GM18909 (cell line): ENCODE measurements at regions not wholly inside any gene's neighbourhood (a gene's known extent, or its start where the extent isn't known, plus 50 kb on each side); places are given as distances from the start of the nearest gene placed in this dataset.

Source experiments
- ATAC-seq: cut with Tn5 transposase; IDR thresholded peaks from one replicate; pipeline ENCODE4 v1.9.1; 2021; ENCODE audit warnings: mild to moderate bottlenecking; ENCODE audit not compliant: unreplicated experiment, poor library complexity

DNA sequence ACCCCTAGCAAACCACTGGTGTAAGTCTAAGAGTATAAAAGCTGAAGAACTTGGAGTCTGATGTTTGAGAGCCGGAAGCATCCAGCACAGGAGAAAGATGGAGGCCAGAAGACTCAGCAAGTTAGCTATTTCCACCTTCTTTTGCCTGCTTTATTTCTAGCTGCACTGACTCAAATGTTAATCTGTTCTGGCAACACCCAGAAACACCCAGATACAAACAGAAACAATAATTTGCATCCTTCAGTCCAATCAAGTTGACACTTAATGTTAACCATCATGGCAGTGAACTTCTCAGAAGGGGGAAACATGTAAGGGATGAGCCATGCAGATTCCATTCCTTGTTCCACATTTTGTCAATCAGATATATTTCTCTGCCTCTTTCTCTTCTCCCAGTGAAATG is 101.8 kb upstream of the FERD3L start:
- no peak for ATAC-seq

DNA sequence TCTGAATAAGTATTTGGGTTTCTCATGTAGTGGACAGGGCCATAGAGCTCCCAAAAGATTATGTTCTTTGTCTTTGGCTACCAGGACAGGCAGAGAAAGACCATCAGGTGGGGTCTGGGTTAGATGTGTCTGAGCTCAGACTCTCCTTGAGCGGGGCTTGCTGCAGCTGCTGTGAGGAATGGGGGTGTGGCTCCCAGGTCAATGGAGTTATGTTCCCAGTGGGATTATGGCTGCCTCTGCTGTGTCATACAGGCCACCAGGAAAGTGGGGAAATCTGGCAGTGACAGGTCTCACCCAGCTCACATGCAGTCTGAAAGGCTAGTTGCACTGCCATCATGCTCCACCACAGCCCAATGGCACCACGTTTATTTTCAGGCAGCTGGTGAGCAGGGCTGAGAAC is 97.0 kb upstream of the FERD3L start:
- ATAC-seq: no peak

DNA sequence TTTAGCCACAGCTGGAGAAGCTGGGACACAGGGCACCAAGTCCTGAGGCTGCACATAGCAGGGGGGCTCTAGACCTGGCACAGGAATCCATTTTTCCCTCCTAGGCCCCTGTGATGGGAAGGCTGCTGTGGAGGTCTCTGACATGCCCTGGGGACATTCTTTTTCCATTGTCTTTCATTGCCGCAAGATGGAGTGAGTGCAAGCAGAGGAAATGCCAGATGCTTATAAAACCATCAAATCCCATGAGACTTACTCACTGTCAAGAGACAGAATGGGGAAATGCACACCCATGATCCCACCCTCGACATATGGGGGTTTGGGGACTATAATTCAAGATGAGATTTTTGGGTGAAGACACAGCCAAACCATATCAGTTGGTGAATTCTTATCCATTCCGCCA is 94.7 kb upstream of the FERD3L start:
- no peak for ATAC-seq

DNA sequence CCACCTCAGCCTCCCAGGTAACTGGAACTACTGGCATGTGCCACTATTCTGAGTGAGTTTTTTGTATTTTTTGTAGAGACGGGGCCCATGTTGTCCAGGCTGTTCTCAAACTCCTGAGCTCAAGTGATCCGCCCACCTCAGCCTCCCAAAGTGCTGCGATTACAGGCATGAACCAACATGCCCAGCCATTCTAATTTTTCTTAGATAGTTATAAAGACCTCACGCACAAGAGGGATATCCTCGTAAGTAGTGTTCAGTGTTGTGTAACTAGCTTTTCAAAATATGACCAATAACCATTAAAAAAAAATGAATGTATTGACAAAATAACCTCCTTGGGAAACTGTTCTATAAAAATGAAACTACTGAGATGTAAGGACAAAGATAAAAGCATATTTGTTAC is 90.5 kb upstream of the FERD3L start:
- no peak for ATAC-seq

DNA sequence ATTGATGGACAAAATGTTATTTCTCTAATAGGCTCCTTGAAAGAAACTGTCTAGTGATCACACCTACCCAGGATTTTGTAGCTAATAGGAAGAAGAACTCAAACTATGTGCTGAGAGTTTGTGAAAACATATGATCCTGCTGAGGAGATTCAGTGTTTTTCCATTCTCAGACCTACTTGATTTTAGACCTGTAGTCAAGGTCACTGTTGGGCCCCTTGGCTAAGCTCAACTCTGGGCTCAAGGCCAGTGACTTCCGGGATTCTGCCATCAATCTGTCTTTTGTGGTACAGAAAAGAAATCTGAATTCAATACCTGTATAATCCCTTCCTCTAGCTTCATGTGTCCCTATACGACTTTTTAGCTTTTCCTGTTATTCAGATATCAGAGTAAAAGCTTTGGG is 79.7 kb upstream of the FERD3L start:
- ATAC-seq: no peak

DNA sequence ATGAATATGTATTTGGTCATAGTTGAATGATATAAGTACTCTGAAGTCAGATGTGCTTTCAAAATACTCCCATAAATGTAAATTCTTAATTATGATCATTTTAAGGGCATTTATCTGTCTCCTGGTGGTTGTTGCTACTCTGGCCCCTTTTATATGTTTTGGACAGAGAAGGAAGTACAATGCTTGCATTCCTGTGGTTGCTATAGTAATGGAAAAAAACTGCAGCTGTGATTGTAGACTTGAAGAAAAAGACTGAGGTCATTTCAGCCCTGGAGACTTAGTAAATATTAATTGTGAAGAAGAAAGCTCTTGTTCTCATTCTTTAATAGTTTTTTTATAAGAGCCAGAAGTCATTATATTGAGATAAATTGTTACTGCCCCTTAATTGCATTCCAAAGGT is 70.2 kb upstream of the FERD3L start:
- ATAC-seq: no peak

DNA sequence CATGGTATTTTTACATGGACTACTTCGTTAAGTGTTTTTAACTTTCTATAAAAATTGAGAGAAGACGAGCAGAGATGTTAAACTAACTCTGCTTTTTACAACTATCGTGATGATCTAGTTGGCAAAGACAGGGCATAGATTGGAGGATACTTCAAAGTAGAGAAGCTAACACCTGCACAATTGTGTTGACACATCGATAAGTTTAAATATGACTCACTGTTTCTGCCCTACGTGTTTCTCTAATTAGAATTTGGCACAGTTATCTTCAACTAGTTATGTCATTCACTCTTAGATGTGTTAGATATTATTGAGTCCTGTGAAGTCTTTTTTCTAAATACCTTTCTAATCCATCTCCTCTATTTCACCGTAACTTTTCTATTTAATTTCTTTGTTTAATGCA is 68.5 kb upstream of the FERD3L start:
- no peak for ATAC-seq

DNA sequence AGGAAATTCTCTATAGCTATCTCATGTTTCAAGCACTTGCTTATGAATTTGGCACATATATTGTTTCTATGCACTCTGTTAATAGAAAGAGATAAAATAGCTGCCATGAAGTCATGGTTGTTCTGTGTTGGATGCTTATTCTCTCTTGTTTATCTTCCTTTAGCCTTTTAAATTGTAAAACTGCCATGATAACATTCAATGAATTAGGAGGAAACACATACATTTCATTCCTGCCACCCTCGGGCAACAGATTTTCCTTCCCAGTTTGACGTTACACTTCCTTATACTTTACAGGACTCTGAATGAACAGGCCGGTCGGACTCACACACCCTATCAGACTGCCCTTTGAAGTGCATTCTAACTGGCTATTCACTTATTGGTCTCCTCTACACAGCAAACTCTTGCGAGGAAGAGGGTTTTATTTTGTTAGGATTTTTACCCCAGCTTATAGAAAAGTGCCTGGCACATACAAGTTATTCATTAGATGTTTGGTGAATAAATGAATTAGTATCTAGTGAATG is 65.7 kb upstream of the FERD3L start:
- no peak for ATAC-seq

DNA sequence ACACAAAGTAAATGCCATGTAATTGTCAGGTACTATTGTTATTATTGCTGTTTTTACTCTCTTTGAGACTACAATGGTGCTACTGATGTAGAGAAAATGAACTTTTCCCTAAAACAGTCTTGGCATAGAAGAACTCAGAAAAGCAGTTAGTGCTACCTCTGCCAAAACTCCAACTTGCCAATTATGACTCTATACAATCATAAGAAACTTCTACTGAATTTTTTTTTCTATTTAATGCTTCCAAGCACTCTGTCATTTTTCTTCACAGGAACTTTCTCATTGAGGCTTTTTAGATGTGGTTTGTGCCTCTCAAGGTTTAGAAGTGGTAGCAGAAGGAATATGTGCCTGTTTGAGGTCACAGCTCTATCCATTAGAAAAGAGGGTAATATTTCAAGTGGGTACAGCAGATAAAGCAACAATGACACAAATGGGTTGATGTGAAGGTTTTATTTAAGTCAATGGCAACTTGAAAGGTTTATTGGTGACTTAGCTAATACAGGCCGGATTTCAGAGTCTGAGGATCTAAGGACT is 64.0 kb upstream of the FERD3L start:
- no peak for ATAC-seq

DNA sequence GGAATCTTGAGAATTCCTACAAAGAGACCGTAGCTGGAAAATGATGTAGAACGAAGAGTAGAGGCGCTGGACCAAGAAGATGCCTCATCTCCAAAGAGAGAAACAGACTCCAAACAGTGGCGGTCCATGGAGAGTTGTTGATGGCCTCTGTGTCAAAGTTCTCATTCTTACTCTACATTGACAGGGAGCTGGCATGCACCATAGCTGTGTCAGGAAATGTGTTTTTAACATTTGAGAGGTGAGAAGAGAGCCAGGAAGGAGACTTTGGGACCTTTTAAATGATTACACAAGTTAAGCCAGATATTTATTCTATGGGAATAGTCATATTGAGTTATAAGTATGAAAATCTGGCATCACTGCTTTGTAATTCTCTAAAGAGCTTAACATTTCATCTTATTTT is 61.5 kb upstream of the FERD3L start:
- no peak for ATAC-seq

DNA sequence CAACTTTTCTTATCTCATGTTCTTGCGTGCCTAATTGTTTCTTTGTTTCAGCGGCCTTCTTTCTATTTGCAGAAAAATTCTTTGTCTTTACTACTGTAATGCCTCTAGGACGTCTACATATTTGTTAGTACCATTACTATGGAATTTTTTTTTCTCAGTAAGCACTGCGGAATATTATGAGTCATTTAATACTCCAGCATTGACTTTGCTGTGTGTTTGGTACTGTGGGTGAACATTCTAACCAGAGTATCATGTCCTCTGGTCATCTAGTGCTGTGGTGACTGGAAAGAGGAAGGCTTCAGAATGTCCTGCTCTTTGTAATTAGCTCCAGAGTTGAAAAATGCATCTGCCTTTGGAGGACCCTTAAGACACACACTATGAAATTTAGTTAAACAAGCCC is 58.5 kb upstream of the FERD3L start:
- ATAC-seq: no peak

DNA sequence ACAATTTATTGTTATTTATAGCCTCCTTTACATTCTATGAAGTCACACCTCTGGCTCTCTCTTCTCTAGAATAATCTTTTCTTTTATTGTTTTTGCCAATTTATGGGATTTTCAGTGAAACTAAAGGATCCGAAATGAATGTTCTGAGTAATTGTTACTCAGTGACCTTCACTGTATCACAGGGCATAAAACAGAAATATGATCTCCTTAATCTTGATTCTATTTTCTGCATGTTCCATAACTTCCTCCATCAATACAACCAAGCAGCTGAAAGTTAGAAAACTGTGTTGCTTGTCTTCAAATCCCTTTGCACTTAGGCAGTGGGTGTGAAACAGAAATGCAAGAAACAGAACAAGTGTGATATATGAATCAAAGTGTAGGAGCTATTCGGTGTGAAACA is 57.4 kb upstream of the FERD3L start:
- no peak for ATAC-seq
